GM12872 (cell line): ENCODE measurements at regions not wholly inside any gene's neighbourhood (a gene's known extent, or its start where the extent isn't known, plus 50 kb on each side); places are given as distances from the start of the nearest gene placed in this dataset.

Experiments
- TF ChIP-seq, protein P1 (sequence below): IDR thresholded peaks from 3 replicates; pipeline ENCODE4 v1.5.1; 2011; ENCODE audit warnings: low read depth, mild to moderate bottlenecking, low read length, moderate library complexity; ENCODE audit not compliant: insufficient read depth

DNA sequence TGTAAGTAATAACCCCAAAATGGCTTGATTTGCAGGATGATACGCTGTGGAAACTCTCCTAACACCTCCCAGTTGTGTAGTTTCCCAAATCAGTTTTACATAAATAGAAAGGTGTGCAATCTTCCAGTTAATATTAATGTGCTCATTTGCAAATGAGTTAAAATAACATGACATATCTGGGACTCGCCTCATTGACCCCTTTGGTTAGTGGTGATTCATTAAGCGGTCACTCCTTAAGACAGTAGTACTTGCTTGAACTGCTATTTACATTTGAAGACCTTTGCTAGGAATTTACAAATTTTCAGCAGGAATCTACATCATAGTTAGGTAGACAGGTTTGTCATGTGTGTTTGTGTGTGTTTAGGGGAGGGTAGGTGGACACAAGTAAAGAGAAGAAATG is 1367.7 kb upstream of the CELF4 start:
- TF ChIP-seq, protein P1, sequence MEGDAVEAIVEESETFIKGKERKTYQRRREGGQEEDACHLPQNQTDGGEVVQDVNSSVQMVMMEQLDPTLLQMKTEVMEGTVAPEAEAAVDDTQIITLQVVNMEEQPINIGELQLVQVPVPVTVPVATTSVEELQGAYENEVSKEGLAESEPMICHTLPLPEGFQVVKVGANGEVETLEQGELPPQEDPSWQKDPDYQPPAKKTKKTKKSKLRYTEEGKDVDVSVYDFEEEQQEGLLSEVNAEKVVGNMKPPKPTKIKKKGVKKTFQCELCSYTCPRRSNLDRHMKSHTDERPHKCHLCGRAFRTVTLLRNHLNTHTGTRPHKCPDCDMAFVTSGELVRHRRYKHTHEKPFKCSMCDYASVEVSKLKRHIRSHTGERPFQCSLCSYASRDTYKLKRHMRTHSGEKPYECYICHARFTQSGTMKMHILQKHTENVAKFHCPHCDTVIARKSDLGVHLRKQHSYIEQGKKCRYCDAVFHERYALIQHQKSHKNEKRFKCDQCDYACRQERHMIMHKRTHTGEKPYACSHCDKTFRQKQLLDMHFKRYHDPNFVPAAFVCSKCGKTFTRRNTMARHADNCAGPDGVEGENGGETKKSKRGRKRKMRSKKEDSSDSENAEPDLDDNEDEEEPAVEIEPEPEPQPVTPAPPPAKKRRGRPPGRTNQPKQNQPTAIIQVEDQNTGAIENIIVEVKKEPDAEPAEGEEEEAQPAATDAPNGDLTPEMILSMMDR, result no peak

DNA sequence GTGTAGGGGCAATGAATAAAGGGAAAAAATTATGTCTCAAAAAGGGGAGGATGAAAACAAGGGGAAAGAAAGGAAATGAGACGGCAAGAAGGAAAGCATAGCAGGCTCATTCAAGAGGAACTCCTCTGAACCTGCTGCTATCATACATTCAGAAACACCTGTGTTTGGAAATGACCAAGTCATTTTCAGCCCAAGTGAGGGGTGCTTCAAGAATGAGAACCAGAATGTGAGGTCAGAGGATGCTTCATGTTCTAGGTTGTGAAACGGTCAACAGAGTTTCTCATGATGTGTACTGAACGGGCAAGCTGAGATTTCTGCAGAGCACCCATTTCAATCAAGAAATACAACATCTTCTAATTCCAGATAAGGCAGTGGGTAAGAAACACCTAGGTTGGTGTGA is 1367.2 kb upstream of the CELF4 start:
- TF ChIP-seq, protein P1, result no peak

DNA sequence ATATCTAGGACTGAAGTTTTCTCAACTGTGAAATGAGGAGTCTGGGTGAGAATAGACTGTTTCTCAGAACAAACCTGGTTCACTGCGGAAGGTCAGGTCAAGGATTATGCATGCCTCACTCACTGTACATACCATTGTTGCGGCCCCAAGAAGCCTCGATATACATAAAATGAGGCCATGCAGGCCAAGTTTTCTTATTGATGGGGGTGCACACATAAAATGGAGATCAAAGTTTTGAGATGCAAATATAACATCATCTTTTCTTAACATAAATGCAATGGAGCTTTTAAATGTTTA is 1366.1 kb upstream of the CELF4 start:
- TF ChIP-seq, protein P1, result no peak

DNA sequence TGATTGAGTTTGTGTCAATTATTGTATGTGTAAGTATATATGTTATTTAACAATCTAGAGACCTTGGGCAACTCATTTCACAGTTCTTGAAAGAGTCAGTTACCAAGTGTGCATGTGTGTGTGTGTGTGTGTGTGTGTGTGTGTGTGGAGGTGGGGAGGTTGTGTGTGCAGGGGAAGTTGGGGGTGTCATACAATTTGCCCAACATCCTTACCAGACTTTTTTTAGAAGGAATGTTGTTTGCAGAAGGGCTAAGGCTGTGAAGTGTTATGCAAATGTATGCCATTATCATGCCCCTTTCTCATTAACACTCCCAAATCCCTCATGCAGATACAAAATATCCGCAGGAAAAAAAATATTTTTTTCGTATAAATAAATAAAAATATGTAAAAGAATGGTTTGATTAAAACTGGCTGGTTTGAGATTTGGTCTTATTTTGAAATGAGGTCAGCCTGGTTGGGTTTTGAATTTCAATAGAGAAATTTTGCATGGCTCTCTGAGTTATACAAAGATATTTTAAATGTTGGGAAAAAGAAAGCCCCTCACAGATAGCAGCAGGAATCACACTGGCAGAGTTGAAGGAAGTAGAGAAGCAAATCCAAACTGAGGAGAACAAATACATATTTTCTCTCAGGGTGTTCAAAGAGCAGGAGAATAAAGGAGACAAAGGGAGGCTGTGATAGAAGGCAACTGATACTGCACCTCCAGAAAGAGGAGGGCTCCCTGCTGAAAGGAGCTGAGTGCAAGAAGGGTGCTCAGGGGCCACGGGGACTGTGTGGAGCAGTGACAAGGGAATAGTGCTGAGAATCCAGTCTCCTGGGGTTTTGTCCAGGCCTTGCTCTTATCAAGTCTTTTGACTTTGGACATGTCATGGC is 1365.5 kb upstream of the CELF4 start:
- TF ChIP-seq, protein P1, result no peak

DNA sequence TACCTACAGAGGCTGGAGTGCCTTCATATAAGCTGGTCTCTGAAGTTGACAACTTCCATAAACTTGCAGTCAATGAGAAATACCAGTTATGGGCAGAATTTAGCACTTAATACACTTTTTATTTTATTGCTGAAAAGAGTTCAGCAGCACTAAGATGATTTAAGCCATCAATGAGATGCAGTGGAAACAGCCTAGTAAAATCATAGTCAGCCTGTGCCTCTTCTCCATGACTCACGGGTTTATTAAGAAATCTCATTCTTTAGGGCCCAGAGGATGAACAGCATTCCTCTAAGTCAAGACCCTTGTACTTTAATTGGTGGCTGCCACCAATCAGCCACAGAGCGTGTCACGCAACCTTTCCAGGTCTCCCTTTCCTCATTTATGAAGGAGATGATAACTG is 1357.9 kb upstream of the CELF4 start:
- TF ChIP-seq, protein P1, result no peak

DNA sequence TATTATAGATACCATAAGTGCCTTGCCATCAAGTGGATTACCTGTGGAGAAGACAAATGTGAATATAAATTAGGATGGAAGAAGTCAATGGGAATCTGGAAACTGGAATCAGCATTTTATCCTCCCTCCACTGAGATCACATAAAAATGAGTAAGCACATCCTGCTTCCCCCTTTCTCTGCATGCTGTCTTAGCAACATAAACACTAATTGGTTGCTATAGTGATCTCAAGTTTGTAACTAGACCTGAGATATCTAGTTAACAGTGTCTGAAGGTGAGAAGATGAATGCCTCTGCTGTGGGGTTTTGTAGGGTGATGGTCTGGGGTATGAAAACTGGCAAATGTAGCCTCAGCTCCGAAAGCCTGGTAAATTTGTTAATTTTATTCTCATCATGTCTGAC is 1357.5 kb upstream of the CELF4 start:
- TF ChIP-seq, protein P1, result no peak

DNA sequence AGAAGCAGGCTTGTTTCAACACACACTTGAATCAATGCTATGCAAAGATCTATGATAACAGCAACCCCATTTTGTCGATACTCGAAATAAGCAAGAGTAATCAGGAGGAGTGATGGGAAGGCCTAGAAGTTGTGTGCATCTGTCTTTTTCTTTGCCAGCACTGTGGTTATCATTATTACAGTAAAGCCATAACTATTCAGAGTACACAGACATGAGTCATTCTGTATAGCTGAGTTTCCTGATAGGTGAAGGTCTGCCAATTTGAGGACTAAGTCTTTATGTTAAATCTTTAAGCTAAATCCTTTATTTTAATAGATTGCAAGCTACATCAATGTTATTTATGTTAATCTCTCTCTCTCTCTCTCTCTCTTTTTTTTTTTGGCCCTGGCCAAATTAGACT is 1344.4 kb upstream of the CELF4 start:
- TF ChIP-seq, protein P1, result no peak
